AG10803 (cell line): ENCODE measurements at regions not wholly inside any gene's neighbourhood (a gene's known extent, or its start where the extent isn't known, plus 50 kb on each side); places are given as distances from the start of the nearest gene placed in this dataset.

ENCODE experiments used
- DNase-seq: peaks from one replicate; pipeline ENCODE4 v3.0.0; 2010; ENCODE audit warnings: low read depth
- H3K4me3 ChIP-seq: 2 replicates; pipeline ENCODE4 v1.5.1; 2011; ENCODE audit warnings: mild to moderate bottlenecking, low read length, control low read depth
- TF ChIP-seq, protein P1 (sequence below): conservative IDR thresholded peaks from 2 replicates; pipeline ENCODE4 v1.5.1; 2011; ENCODE audit warnings: mild to moderate bottlenecking, low read length, control low read depth, inconsistent platforms

DNA sequence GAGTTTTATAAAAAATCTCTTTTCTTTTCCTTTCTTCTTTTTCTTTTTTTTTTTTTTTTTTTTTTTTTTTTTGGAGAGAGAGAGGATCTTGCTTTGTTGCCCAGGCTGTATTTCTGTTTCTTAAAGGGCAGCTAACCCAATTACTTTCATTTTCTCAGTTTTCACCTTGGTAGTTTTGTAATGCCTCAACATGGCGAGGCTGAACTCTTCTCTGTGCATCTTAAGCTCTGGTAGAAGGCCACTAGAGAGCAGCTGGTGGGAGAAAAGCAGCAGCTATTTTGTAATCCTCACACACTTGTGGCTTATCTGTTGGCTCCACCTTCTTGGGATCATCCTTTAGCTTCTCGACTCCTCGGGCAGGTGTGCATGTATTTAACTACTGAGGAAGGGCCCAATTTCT, 152.2 kb upstream of the MEIS2 start:
- DNase-seq: no peak
- H3K4me3 ChIP-seq: no peak overlapping the region
- TF ChIP-seq, protein P1, sequence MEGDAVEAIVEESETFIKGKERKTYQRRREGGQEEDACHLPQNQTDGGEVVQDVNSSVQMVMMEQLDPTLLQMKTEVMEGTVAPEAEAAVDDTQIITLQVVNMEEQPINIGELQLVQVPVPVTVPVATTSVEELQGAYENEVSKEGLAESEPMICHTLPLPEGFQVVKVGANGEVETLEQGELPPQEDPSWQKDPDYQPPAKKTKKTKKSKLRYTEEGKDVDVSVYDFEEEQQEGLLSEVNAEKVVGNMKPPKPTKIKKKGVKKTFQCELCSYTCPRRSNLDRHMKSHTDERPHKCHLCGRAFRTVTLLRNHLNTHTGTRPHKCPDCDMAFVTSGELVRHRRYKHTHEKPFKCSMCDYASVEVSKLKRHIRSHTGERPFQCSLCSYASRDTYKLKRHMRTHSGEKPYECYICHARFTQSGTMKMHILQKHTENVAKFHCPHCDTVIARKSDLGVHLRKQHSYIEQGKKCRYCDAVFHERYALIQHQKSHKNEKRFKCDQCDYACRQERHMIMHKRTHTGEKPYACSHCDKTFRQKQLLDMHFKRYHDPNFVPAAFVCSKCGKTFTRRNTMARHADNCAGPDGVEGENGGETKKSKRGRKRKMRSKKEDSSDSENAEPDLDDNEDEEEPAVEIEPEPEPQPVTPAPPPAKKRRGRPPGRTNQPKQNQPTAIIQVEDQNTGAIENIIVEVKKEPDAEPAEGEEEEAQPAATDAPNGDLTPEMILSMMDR: no peak

DNA sequence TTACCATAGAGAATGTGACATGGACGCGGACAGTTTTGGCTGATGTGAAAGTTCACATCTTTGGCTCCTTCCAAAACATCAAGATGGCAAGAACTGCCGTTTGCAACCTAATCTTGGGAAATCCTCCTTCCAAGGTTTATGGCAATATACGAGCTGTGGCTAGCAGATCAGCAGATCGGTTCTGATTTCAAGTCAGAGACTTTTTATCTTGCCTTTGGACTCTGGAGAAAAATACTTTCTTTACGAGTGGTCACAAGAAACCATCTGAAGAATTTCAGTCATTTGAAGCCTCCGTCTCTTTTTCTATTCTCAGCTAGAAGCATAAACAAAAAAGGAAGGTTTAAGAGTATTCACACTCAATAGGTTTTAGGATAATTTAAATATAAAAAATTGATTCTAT, 153.5 kb upstream of the MEIS2 start:
- TF ChIP-seq, protein P1: no peak
- peak; percentile 35 for DNase-seq
- H3K4me3 ChIP-seq: no peak overlapping the region

DNA sequence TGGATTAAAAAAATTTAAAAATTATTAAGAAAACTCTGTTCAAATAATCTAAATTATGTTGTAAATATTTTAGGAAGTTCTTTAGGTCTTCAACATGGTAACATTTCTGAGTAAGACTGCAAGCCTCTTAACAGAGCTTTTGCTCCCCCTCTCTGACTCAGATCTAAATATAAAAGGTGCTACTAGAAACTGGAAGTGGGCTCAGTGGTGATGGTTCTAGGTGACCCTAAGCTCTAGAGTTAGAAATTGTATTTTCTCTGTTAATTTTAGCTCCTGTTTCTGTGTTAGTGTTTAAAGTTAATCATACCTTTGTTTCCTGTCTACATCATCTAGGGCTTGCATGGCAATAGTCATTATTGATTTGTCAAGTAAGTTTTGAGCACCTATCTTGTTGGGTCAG, 159.9 kb upstream of the MEIS2 start:
- no peak overlapping the region for H3K4me3 ChIP-seq
- no peak for DNase-seq
- TF ChIP-seq, protein P1: no peak

DNA sequence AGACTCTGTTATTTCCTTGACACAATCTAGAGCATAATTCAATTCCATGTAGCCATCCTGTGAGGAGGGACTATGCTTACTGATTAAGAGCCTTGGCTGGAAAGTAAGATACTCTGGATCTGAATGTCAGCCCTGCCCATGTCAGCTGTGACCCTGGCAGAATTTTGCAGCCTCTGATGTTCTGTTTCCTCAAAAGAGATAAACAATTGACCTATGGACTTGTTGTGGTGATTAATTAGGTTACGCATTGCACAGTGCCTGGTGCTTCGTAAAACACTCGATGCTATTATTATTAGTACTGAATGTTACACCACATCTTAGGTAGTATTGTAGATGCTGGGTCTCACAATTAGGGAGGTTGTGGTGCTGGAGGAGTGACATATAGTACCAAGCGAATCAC, 161.3 kb upstream of the MEIS2 start:
- no peak overlapping the region for H3K4me3 ChIP-seq
- TF ChIP-seq, protein P1: no peak
- no peak for DNase-seq

DNA sequence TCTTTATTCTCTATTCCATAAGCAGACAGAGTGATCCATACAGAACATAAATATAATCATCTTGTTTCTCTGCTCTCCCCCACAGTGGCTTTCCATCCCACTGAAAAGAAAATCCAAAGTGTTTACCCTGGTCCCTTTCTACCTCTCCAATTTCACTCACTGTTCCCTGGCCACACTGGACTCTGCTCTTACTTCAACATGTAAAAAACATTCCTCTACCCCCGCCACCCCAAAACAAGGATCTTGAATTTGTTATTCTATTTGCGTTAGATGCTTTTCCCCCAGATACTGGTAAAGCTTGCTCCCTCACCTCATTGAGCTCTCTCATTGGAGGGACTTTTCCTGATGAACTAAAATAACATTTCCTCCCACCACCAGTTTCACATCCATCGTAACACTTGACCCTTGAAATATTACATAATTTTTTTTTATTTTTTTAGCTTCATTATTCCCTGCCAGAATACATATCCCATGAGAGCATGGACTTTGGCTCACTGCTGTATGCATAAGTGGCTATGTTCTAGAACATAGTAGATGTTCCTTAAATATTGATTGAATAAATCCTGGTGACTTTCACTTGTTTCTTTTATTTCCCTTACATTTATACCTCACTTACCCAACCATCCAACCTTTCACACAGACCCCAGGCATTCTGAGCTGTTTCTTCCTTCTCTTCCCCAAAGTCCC, 162.7 kb upstream of the MEIS2 start:
- H3K4me3 ChIP-seq: no peak overlapping the region
- DNase-seq: no peak
- TF ChIP-seq, protein P1: no peak

DNA sequence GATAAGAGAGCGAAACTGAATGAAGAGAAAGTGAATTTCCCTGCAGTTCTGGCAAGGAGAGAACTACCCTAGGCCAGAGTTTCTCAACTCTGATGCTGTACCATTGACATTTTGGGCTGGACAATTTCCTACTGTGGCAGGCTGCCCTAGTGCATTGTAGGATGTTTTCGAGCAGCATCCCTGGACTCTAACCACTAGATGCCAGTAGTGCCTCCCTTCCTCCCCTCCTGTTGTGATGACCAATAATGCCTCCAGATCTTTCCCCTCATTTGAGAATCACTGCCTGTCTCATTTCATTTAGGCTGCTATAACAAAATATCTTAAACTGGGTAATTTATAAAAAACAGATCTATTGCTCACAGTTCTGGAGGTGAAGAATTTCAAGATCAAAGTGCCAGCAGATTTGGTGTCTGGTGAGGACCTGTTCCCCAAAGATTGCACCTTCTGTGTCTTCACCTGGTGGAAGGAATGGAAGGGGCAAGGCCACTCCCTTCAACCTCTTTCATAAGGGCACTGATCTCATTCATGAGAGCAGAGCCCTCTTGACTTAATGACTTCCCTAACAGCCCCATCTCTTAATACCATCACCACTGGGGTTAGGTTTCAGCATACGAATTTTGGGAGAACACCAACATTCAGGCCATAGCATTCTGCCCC, 188.9 kb upstream of the MEIS2 start:
- DNase-seq: peak; percentile 6
- H3K4me3 ChIP-seq: no peak overlapping the region
- TF ChIP-seq, protein P1: peak; percentile 48

DNA sequence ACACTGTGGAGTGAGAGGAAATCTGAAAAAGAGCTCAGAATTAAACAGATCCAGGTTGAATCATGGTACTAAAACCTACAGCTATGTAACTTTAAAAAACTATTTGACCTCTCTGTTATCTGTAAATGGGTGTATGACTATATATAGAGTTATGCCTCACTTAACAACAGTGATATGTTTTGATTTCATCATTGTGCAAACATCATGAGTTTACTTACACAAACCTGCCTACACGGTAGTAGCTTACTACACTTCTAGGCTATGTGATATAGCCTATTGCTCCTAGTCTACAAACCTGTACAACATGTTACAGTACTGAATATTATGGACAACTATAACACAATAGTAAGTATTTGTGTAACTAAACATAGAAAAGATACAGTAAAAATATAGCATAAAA, 191.6 kb upstream of the MEIS2 start:
- no peak for DNase-seq
- TF ChIP-seq, protein P1: no peak
- H3K4me3 ChIP-seq: no peak overlapping the region
